ELR (cell line): ENCODE measurements at regions not wholly inside any gene's neighbourhood (a gene's known extent, or its start where the extent isn't known, plus 50 kb on each side); places are given as distances from the start of the nearest gene placed in this dataset.

Source experiments
- DNase-seq: peaks from one replicate; pipeline ENCODE4 v3.0.0-alpha.2; 2015; ENCODE audit warnings: low read depth

GRCh38 chr2:129727286-129727685 is 252.2 kb upstream of the RAB6C start:
- DNase-seq = no peak

GRCh38 chr2:129728035-129728972 is 251.2 kb upstream of the RAB6C start:
- DNase-seq = no peak

- DNase-seq = no peak
These were observed 250.5 kb upstream of the RAB6C start for GRCh38 chr2:129729011-129729410.

DNA sequence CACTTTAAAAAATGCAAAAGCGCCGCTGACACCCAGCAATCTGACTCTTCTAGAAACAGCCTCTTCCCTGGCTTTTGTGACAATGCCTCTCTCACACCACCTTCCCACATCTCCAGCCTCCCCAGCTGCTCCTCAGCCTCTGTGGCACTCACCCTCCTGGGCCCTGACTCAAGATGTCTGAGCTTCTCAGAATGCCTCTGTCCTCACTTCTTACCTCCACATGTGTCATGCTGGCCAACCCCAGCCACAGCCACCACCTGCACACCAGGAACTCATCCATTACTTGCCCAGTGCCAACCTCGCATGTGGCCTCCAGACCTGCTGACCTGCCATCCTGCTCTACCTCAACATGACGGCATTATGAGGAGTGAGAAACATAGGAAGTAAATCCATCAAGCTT is 249.8 kb upstream of the RAB6C start:
- no peak for DNase-seq

DNA sequence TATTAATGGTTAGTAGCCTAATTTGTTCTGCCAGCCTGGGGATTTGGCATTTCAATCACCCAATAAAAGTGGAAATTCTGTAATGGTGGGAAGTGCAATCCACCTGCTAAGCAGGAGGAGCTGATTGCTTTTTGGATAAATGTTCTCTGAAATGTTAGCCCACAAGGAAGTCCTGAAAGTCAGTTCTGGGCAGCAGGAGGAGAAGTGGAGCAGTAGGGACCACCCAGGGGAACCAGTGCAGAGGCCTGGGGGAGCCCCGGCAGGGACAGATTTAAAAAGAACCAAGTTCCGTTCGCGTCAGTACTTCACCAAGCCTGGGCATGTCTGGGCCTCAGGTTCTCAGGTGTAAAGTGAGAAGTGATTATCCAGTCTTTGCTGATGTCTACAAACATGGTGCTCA is 248.5 kb upstream of the RAB6C start:
- no peak for DNase-seq

DNA sequence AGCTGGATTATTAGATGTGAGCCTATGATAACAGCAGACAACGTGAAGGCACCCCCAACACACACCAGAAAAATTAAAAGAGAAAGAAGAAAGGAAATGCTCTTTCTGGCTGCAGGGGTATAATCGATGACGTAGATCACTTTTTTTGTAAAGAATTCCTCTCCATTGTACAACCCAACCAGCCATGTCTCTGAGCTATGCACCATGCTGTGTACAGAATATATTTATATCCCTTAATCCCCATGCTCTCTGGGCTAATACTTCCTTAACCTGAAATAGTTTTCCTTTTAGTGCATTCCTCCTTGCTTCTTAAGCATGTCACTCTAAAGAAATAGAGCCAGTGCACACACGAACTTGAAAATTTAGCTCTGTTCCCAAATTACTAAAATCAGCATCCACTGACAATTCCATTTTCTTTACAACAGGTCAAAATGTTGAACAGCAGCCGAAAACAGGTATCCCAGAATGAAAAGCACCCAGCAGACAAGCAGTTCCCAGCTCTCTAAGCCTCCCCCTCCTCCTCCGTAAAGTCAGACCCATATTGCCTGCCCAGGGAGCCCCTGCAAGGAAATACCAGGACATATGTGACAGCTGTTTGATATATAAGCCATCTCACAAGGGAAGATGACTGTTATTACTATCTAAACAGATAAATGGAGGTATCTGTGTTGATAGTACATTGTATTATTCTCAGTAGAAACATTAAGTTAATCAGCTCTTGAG is 247.4 kb upstream of the RAB6C start:
- no peak for DNase-seq

- no peak for DNase-seq
These were observed 246.8 kb upstream of the RAB6C start for GRCh38 chr2:129732630-129733026.

DNA sequence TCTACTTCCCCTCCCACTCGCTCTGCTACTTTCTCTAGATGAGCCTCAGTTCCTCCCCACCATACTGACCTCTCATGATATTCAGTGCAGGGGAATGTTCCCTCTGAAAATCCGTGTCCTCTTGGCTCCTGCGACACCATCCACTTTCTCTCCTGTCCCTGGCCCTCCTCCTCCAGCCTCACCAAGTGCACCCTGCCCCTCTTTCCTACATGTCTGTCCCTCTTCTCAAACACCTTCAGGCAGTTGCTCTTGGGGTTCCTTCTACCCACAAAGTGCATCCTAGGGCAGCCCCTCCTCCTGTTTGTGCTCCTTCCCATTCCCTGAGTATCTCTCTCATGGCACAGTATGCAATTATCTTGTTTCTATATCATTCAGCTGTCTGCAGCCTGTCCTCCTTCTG is 246.4 kb upstream of the RAB6C start:
- DNase-seq = no peak

GRCh38 chr2:129733579-129733978 is 245.9 kb upstream of the RAB6C start:
- DNase-seq = no peak

DNA sequence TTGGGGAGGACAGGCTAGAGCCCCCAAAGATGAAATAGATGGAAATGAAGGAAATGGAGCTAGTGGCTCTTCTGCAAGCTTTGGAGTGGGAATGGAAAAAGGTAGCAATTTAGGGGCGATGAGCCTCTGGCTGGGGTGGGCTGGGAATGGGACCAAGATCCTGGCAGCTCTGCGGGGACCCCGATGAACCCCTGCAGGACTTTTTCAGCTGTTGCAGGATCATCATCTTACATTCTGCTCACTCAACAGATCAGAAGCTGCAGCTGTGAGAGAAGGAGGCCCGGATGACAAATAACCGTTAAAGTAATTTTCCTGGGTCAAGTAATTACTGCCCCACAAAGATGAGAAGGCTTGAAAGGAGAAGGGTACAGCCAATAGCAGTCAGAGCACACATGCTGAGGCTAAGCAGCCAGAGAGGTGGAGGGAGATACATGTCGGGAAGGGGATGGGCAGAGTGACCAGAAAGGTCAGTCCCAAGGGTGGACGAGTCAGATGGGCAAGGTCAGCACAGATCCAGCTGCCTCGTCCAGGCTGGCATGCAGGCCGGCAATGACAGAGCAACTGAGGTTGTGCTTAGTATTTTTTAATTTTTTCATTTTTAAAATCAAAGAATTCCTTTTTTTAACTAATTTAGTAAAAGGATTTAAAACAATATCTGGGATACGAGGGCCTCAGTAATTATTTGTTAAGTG is 245.0 kb upstream of the RAB6C start:
- DNase-seq = no peak

DNA sequence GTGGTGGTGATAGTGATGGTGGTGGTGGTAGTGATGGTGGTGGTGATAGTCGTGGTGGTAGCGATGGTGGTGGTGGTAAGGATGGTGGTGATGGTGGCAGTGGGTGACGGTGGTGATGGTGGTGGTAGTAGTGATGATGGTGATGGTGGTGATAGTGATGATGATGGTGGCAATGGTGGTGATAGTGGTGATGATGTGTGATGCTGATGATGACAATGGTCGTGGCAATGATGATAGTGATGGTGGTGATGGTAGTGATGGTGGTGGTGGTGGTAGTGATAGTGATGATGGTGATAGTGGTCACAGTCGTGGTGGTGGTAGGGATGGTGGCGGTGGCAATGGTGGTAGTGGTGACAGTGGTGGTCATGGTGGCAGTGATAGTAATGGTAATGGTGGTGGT is 243.9 kb upstream of the RAB6C start:
- DNase-seq = no peak

DNA sequence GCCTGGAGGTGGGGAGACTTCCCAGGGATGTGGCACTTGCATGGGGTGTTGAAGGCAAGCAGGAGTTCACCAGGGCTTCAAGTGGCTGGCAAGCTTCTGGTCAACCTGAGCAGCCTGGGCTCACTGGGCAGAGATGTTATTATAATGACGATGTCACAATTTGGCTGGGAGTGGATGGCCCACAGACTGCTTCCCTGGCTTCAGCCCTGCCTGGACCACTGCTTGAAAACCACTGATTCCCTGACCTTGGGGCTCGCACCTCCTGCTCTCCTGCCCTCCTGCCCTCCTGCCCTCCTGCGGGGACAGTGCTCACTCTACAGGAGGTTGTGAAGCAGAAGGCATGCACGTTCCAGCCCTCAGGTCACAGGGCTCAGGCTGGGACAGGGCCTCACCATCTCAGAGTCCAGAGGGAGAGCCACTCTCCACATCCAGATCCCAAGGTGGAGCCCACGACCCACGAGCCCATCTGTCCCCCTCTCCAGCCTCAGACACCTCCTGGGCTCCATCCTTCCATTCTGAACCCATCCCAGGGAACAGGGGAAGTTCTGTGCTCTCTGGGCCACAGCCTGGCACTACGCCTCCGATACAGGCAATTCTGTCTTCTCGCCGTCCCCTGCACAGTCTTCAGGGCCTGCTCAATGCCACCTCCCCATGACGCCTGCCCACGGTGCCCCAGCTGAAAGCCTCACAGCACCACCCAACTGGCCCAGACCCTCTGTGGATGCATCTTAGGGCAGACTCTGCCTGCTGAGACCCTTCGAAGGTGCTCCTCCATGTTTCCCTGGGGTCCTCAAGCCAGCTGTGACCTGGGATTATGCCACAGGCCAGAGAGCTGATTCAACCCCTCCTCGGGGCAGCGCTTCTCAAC is 241.6 kb upstream of the RAB6C start:
- DNase-seq = no peak

DNA sequence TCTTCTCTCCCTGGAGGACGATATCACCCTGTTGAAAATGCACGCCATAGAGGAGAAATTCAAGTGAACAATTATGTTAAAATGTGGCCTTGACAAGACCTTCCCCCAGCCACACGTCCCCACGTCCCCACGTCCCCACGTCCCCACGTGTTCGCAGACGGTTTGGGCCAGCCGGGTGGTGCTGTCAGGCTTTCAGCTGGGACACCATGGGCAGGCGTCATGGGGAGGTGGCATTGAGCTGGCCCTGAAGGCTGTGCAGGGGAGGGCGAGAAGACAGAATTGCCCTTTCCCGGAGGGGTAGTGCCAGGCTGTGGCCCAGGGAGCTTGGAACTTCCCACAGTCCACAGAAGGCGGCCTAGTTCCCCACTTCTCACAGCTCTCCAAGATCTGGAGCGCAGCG is 240.7 kb upstream of the RAB6C start:
- DNase-seq = no peak

DNA sequence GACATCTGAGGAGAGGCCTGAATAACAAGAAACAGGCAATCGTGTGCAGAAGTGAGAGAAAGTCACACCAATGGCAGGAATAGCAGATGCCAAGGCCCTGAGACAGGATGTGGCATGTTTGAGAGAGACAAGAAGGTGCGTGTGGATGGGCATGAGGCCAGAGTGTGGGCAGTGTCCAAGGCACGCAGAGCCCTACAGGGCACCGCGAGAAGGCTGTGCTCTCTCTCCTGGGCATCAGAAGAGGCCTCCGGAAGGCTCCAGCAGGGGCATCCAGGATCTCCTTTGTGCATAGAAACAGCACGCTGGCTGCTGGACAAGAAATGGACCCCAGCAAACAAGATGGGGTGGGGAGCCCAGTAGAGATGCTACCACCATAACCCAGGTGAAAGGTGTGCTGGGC is 239.0 kb upstream of the RAB6C start:
- DNase-seq = no peak

- DNase-seq = no peak
These were observed 238.3 kb upstream of the RAB6C start for GRCh38 chr2:129741165-129741564.

DNA sequence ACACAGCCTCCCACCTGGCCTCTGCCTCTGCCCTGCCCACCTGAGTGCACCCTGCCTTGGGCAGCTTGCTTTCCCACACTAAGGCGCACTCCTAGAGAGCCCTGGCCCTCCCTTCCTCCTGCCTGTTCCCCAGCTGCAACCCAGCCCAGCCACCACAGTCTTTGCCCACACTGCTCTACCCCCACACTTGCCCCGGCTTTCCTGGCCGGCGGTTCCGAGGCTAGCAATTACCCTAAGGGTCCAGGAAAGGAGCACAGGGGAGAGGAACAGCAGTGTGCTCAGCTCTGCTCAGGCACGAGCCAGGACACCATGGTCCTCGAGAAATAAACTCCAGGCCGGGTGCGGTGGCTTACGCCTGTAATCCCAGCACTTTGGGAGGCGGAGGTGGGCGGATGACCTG is 237.8 kb upstream of the RAB6C start:
- no peak for DNase-seq

GRCh38 chr2:129742415-129743180 is 236.9 kb upstream of the RAB6C start:
- DNase-seq = no peak

GRCh38 chr2:129744141-129744540 is 235.3 kb upstream of the RAB6C start:
- DNase-seq = no peak

GRCh38 chr2:129744649-129745048 is 234.8 kb upstream of the RAB6C start:
- DNase-seq = no peak

DNA sequence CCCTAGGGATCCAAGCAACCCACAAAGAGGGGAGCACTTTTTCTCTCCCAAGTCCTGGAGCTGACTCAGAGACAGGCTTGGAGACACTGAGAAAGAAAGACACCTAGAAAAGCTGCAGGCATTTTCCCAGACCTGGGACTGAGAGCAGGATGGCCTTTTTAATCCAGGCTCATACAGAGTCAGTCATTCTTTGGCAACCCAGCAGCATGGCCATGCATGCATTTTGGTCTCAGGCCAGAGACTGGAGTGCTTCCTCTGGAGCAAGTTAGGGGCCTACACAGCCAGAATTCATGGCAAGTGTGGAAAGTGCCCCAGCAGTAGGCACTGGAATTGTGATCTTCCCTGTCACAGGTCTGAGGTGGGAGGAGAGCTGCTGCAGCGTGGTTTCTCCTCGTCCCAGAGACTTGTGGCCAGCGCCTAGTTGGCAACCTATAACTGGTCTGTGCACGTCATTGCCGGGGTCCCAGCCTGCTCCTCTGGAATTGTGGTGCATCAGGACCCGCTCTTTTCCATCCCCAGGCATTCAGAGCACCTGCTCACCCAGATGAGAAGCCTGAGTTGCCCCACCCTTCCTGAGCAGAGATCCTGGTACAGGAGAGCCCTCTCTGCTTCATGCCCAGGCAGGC is 231.9 kb upstream of the RAB6C start:
- no peak for DNase-seq

- DNase-seq = no peak
These were observed 231.2 kb upstream of the RAB6C start for GRCh38 chr2:129748250-129748649.
